ENCODE measurements at regions not wholly inside any gene's neighbourhood (a gene's known extent, or its start where the extent isn't known, plus 50 kb on each side); places are given as distances from the start of the nearest gene placed in this dataset.

- TF ChIP-seq ISL1 (CRISPR knock-in tag; IDR thresholded peaks at IDR 0.05), result no peak
Observed at GRCh38 chr12:4202918-4203317, 70.6 kb upstream of the CCND2 start (continued).

- no peak for ATAC-seq
Observed at GRCh38 chr12:4202487-4202886, 71.1 kb upstream of the CCND2 start.

DNA sequence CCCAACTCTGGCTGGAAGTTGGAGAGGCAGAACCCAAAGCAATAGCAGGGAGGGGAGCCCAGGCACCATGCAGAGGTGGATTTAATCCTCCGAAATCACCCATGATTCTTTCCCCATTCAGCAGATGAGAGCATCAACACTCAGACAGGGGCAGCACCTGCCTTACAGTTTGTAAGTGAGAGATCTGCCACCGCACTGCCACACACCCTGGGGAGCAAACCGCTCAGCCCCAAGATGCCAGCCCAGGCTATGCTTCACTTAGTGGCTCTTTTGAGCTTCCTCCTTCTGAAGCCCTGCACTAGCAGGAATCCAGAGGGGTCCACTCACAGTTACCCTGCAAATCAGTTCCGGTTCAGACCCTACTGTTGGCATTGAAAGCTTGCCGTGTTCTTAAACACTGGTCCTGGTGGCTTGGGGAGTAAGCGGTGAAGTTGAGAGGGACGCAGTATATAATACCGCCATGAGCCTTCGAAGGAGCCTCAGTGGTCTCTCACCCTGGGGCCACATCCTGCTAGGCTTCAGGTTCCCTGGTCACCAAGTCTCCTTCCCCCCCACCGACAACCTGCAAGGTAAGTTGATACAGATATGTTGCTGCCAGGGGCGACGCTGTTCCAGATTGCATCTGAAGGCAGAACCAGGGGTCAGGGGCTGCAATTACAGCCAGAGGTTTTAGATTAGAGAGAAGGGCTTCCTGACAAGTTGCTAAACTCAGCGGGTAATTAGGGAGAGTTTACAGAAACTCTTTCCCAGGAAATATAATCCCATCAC, 72.0 kb upstream of the CCND2 start:
- ATAC-seq, result no peak
- TF ChIP-seq ISL1 (CRISPR knock-in tag; IDR thresholded peaks at IDR 0.05), result no peak
- TF ChIP-seq ZNF8 (CRISPR knock-in tag; IDR thresholded peaks at IDR 0.05), result no peak
- no peak for TF ChIP-seq ZNF565 (CRISPR knock-in tag; conservative IDR thresholded peaks at IDR 0.05; ENCODE audit: low read depth)
- TF ChIP-seq CSDC2 (CRISPR knock-in tag; IDR thresholded peaks at IDR 0.05), result no peak
- no peak for TF ChIP-seq SNAI2 (CRISPR knock-in tag; IDR thresholded peaks at IDR 0.05)
- no peak for TF ChIP-seq ARNTL (CRISPR knock-in tag; IDR thresholded peaks at IDR 0.05; ENCODE audit: borderline replicate concordance, low read depth)

More at GRCh38 chr12:4202487-4202886, 71.1 kb upstream of the CCND2 start:
- no peak for TF ChIP-seq CSDC2 (CRISPR knock-in tag; IDR thresholded peaks at IDR 0.05)

DNA sequence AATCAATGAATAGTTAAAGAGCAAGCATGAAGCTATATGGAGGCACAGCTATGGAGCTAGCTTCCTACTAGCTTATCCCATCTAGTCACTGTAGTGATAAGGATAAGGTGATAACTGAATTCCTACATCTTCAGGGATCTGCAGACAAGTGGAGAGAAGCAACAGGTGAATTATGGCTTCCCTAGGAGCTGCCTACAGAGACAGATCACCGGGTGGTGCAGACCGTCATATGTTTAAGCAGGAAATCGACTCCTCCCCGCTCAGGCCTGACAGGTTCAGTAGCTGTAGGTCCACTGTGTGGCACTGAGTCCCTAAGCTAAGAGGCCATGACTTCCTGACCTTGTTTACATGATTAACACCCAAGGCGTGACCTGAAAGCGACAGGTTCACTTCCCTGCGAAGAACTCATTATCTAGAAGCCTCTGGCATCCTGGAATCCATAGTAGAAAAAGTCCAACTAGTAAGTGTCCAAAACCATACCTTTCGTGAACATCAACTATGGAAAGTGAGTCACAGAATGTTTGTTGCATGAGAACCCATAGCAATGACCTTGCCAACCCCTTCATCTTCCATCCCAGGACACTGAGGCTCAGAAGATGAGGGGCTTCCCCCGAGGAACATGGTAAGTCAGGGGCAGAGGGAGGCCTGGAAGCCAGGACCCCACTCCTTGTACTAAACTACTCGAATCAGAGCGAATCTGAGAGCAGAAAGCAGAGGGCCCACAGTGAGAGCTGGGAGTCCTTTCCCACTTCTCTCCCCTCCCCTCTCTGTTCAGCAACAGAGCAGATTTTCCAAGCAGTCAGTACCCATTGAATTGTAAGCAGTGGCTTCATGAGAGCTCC, 75.4 kb upstream of the CCND2 start:
- no peak for ATAC-seq
- TF ChIP-seq PPARA (CRISPR knock-in tag; IDR thresholded peaks at IDR 0.05; ENCODE audit: borderline replicate concordance) (no peak), ARNTL (CRISPR knock-in tag; IDR thresholded peaks at IDR 0.05; ENCODE audit: borderline replicate concordance, low read depth) (no peak), BACH2 (CRISPR knock-in tag; IDR thresholded peaks at IDR 0.05; ENCODE audit: borderline replicate concordance) (no peak), GLIS3 (CRISPR knock-in tag; IDR thresholded peaks at IDR 0.05) (no peak), TOX (CRISPR knock-in tag; IDR thresholded peaks at IDR 0.05; ENCODE audit: borderline replicate concordance) (no peak), OSR1 (CRISPR knock-in tag; IDR thresholded peaks at IDR 0.05) (no peak), ZNF70 (CRISPR knock-in tag; IDR thresholded peaks at IDR 0.05) (no peak), RARB (CRISPR knock-in tag; IDR thresholded peaks at IDR 0.05) (no peak), TCF4 (CRISPR knock-in tag; IDR thresholded peaks at IDR 0.05; ENCODE audit: borderline replicate concordance) (no peak), ISL1 (CRISPR knock-in tag; IDR thresholded peaks at IDR 0.05) (no peak), SNAI2 (CRISPR knock-in tag; IDR thresholded peaks at IDR 0.05) (no peak), CSRNP3 (CRISPR knock-in tag; IDR thresholded peaks at IDR 0.05) (no peak), ESRRG (CRISPR knock-in tag; IDR thresholded peaks at IDR 0.05) (no peak), ZC3H10 (CRISPR knock-in tag; IDR thresholded peaks at IDR 0.05) (no peak), ZNF8 (CRISPR knock-in tag; IDR thresholded peaks at IDR 0.05) (no peak), ZFP3 (CRISPR knock-in tag; IDR thresholded peaks at IDR 0.05) (no peak)
- TF ChIP-seq, protein P1, sequence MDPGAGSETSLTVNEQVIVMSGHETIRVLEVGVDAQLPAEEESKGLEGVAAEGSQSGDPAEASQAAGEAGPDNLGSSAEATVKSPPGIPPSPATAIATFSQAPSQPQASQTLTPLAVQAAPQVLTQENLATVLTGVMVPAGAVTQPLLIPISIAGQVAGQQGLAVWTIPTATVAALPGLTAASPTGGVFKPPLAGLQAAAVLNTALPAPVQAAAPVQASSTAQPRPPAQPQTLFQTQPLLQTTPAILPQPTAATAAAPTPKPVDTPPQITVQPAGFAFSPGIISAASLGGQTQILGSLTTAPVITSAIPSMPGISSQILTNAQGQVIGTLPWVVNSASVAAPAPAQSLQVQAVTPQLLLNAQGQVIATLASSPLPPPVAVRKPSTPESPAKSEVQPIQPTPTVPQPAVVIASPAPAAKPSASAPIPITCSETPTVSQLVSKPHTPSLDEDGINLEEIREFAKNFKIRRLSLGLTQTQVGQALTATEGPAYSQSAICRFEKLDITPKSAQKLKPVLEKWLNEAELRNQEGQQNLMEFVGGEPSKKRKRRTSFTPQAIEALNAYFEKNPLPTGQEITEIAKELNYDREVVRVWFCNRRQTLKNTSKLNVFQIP (CRISPR knock-in tag; IDR thresholded peaks at IDR 0.05; ENCODE audit: borderline replicate concordance, low read depth), result no peak
- TF ChIP-seq, protein P2, sequence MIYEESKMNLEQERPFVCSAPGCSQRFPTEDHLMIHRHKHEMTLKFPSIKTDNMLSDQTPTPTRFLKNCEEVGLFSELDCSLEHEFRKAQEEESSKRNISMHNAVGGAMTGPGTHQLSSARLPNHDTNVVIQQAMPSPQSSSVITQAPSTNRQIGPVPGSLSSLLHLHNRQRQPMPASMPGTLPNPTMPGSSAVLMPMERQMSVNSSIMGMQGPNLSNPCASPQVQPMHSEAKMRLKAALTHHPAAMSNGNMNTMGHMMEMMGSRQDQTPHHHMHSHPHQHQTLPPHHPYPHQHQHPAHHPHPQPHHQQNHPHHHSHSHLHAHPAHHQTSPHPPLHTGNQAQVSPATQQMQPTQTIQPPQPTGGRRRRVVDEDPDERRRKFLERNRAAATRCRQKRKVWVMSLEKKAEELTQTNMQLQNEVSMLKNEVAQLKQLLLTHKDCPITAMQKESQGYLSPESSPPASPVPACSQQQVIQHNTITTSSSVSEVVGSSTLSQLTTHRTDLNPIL (CRISPR knock-in tag; IDR thresholded peaks at IDR 0.05; ENCODE audit: low read depth), result no peak
- TF ChIP-seq, protein P3, sequence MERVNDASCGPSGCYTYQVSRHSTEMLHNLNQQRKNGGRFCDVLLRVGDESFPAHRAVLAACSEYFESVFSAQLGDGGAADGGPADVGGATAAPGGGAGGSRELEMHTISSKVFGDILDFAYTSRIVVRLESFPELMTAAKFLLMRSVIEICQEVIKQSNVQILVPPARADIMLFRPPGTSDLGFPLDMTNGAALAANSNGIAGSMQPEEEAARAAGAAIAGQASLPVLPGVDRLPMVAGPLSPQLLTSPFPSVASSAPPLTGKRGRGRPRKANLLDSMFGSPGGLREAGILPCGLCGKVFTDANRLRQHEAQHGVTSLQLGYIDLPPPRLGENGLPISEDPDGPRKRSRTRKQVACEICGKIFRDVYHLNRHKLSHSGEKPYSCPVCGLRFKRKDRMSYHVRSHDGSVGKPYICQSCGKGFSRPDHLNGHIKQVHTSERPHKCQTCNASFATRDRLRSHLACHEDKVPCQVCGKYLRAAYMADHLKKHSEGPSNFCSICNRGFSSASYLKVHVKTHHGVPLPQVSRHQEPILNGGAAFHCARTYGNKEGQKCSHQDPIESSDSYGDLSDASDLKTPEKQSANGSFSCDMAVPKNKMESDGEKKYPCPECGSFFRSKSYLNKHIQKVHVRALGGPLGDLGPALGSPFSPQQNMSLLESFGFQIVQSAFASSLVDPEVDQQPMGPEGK (CRISPR knock-in tag; IDR thresholded peaks at IDR 0.05; ENCODE audit: borderline replicate concordance), result no peak
- TF ChIP-seq, protein P4, sequence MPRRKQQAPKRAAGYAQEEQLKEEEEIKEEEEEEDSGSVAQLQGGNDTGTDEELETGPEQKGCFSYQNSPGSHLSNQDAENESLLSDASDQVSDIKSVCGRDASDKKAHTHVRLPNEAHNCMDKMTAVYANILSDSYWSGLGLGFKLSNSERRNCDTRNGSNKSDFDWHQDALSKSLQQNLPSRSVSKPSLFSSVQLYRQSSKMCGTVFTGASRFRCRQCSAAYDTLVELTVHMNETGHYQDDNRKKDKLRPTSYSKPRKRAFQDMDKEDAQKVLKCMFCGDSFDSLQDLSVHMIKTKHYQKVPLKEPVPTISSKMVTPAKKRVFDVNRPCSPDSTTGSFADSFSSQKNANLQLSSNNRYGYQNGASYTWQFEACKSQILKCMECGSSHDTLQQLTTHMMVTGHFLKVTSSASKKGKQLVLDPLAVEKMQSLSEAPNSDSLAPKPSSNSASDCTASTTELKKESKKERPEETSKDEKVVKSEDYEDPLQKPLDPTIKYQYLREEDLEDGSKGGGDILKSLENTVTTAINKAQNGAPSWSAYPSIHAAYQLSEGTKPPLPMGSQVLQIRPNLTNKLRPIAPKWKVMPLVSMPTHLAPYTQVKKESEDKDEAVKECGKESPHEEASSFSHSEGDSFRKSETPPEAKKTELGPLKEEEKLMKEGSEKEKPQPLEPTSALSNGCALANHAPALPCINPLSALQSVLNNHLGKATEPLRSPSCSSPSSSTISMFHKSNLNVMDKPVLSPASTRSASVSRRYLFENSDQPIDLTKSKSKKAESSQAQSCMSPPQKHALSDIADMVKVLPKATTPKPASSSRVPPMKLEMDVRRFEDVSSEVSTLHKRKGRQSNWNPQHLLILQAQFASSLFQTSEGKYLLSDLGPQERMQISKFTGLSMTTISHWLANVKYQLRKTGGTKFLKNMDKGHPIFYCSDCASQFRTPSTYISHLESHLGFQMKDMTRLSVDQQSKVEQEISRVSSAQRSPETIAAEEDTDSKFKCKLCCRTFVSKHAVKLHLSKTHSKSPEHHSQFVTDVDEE (CRISPR knock-in tag; IDR thresholded peaks at IDR 0.05), result no peak
